HCT116 (cell line): ENCODE measurements at regions not wholly inside any gene's neighbourhood (a gene's known extent, or its start where the extent isn't known, plus 50 kb on each side); places are given as distances from the start of the nearest gene placed in this dataset.

ENCODE experiments used
- ATAC-seq: fragments of 200-7000 bp; cut with Tn5 transposase; 2 replicates; pipeline ENCODE4 v1.9.1; 2020; ENCODE audit warnings: mild to moderate bottlenecking, moderate library complexity
- BruUV-seq: library from RNA; stranded (reverse); fragments of 400-500 nt; replicated peaks from 2 replicates; lab custom pipeline; 2021; lab: Mats Ljungman, UMichigan
- CTCF ChIA-PET: fragments of 300-600 bp; sonication (Branson Sonifier 250); formaldehyde crosslinking; loops from one replicate; lab custom pipeline; 2021; ENCODE audit warnings: antibody characterized with exemption; lab: Charles Lee
- POLR2A ChIA-PET: fragments of 300-600, 350-600 bp; sonication (Branson Sonifier 250); formaldehyde crosslinking; loops from one replicate; lab custom pipeline; 2021; ENCODE audit warnings: antibody characterized with exemption; lab: Charles Lee
- RAD21 ChIA-PET, 2 experiments: fragments of 300-600 bp; sonication (Branson Sonifier 250); formaldehyde crosslinking; loops; one replicate each; lab custom pipeline; 2023; ENCODE audit warnings: low total read pairs in 2 of 2; ENCODE audit not compliant: uncharacterized antibody in 2 of 2, unreplicated experiment in 2 of 2, low non-redundant PET in 1 of 2; lab: Charles Lee
- DNase-seq: peaks from one replicate; pipeline ENCODE4 v3.0.0-alpha.2; 2010; ENCODE audit warnings: low read depth, low spot score
- H2AFZ ChIP-seq: fragments of 200-600 bp; shearing (Covaris generic), sonication (generic); 2 replicates; pipeline ENCODE4 v1.6.1; 2017; ENCODE audit warnings: low read depth, mixed run types, mixed read lengths, antibody characterized with exemption, low read length; ENCODE audit not compliant: poor library complexity, severe bottlenecking
- H3K27ac ChIP-seq: 2 replicates; pipeline ENCODE4 v1.5.1; 2012; ENCODE audit warnings: low read depth, low read length
- H3K27me3 ChIP-seq: fragments of 200-600 bp; sonication (generic); 2 replicates; pipeline ENCODE4 v1.6.1; 2016; ENCODE audit warnings: mixed run types, low read length, mixed read lengths; ENCODE audit not compliant: insufficient read depth
- H3K36me3 ChIP-seq, 2 experiments: fragments of 200-500 bp in 1 of 2; fragments of 200-600 bp in 1 of 2; sonication (Bioruptor generic) in 1 of 2; sonication (generic) in 1 of 2; 2 replicates each; pipeline versions ENCODE4 v1.5.1 to v1.6.1; 2014 to 2016; ENCODE audit warnings: low read length in 2 of 2, inconsistent platforms in 1 of 2, mixed read lengths in 1 of 2, mixed run types in 1 of 2; ENCODE audit not compliant: insufficient read depth in 2 of 2, control insufficient read depth in 1 of 2
- H3K4me1 ChIP-seq, 2 experiments: fragments of 200-600 bp in 1 of 2; sonication (generic) in 1 of 2; 2 replicates each; pipeline versions ENCODE4 v1.5.1 to v1.6.1; 2012 to 2017; ENCODE audit warnings: low read length in 2 of 2, inconsistent platforms in 1 of 2, mild to moderate bottlenecking in 1 of 2, mixed read lengths in 1 of 2, mixed run types in 1 of 2, moderate library complexity in 1 of 2; ENCODE audit not compliant: insufficient read depth in 2 of 2, control insufficient read depth in 1 of 2
- H3K4me2 ChIP-seq: fragments of 200-600 bp; sonication (generic); 2 replicates; pipeline ENCODE4 v1.6.1; 2017; ENCODE audit warnings: mixed run types, low read length, mixed read lengths
- H3K4me3 ChIP-seq, 2 experiments: fragments of 200-600 bp in 1 of 2; sonication (generic) in 1 of 2; replicated peaks in 1 of 2; 2 replicates each; pipeline ENCODE4 v1.5.1; 2011 to 2016; ENCODE audit warnings: low read length in 2 of 2, control low read depth in 1 of 2, low read depth in 1 of 2, mild to moderate bottlenecking in 1 of 2, mixed read lengths in 1 of 2, mixed run types in 1 of 2
- H3K79me2 ChIP-seq: fragments of 200-600 bp; sonication (generic); 2 replicates; pipeline ENCODE4 v1.6.1; 2017; ENCODE audit warnings: mild to moderate bottlenecking, mixed run types, low read length, moderate library complexity, mixed read lengths; ENCODE audit not compliant: insufficient read depth
- H3K9ac ChIP-seq: fragments of 200-600 bp; sonication (generic); 2 replicates; pipeline ENCODE4 v1.6.1; 2016; ENCODE audit warnings: low read length, mixed read lengths
- H3K9me2 ChIP-seq: fragments of 200-600 bp; sonication (generic), shearing (Covaris generic); 2 replicates; pipeline ENCODE4 v1.6.1; 2017; ENCODE audit warnings: mixed run types, mild to moderate bottlenecking, moderate library complexity; ENCODE audit not compliant: insufficient read depth
- H3K9me3 ChIP-seq, 2 experiments: fragments of 200-500 bp in 1 of 2; fragments of 200-600 bp in 1 of 2; sonication (Bioruptor generic) in 1 of 2; sonication (generic) in 1 of 2; 2 replicates each; pipeline ENCODE4 v1.6.1; 2014 to 2017; ENCODE audit warnings: low read length in 2 of 2, mixed read lengths in 2 of 2, inconsistent platforms in 1 of 2, low read depth in 1 of 2, mild to moderate bottlenecking in 1 of 2, mixed run types in 1 of 2, moderate library complexity in 1 of 2; ENCODE audit not compliant: control insufficient read depth in 1 of 2, insufficient read depth in 1 of 2
- H4K20me1 ChIP-seq: fragments of 200-600 bp; sonication (generic), shearing (Covaris generic); 2 replicates; pipeline ENCODE4 v1.6.1; 2017; ENCODE audit warnings: mixed run types, mild to moderate bottlenecking, moderate library complexity; ENCODE audit not compliant: insufficient read depth
- CBX3 ChIP-seq: IDR thresholded peaks from 2 replicates; pipeline ENCODE4 v1.6.1; 2012; ENCODE audit warnings: low read depth
- CEBPB ChIP-seq: IDR thresholded peaks from 2 replicates; pipeline ENCODE4 v1.6.1; 2012; ENCODE audit warnings: low read depth
- EGR1 ChIP-seq: IDR thresholded peaks from 2 replicates; pipeline ENCODE4 v1.6.1; 2012; ENCODE audit warnings: low read depth
- ELF1 ChIP-seq: IDR thresholded peaks from 2 replicates; pipeline ENCODE4 v1.6.1; 2012; ENCODE audit warnings: low read depth, borderline replicate concordance
- EZH2 ChIP-seq: fragments of 200-600 bp; sonication (generic); IDR thresholded peaks from 2 replicates; pipeline ENCODE4 v1.6.1; 2017; ENCODE audit warnings: antibody characterized with exemption, mixed run types
- FOSL1 ChIP-seq: IDR thresholded peaks from 2 replicates; pipeline ENCODE4 v1.6.1; 2012; ENCODE audit warnings: low read depth
- JUND ChIP-seq: IDR thresholded peaks from 2 replicates; pipeline ENCODE4 v1.6.1; 2012
- MAX ChIP-seq: IDR thresholded peaks from 2 replicates; pipeline ENCODE4 v1.6.1; 2012
- POLR2AphosphoS5 ChIP-seq: IDR thresholded peaks from 2 replicates; pipeline ENCODE4 v1.6.1; 2011; ENCODE audit warnings: mild to moderate bottlenecking, low read depth, low read length, moderate library complexity
- SP1 ChIP-seq: IDR thresholded peaks from 2 replicates; pipeline ENCODE4 v1.6.1; 2012; ENCODE audit warnings: low read depth
- SRF ChIP-seq: IDR thresholded peaks from 2 replicates; pipeline ENCODE4 v1.6.1; 2012; ENCODE audit warnings: low read depth
- ZBTB33 ChIP-seq: IDR thresholded peaks from 2 replicates; pipeline ENCODE4 v1.6.1; 2011; ENCODE audit warnings: mild to moderate bottlenecking, low read length, moderate library complexity; ENCODE audit not compliant: insufficient replicate concordance; ENCODE audit errors: extremely low read depth
- ZFX ChIP-seq: fragments of 450-650 bp; IDR thresholded peaks from 2 replicates; pipeline ENCODE4 v1.6.1; 2017
- ZNF274 ChIP-seq: fragments of 200-500 bp; sonication (Bioruptor generic); IDR thresholded peaks from 2 replicates; pipeline ENCODE4 v1.6.1; 2014; ENCODE audit warnings: mild to moderate bottlenecking, low read depth, low read length, inconsistent platforms
- intact Hi-C: fragments of 100-400 bp; cut with micrococcal nuclease; formaldehyde crosslinking; loops from 2 replicates; pipeline ENCODE4 v1.10.0; 2022

GRCh38 chr1:88311265-88311664 lies 372.8 kb upstream of the PKN2 start (continued):
- TF ChIP-seq SRF (no peak), ZFX (no peak), CEBPB (no peak), ELF1 (no peak), MAX (no peak), EZH2 (no peak)
- TF ChIP-seq, all 23 proteins: peak for 0

DNA sequence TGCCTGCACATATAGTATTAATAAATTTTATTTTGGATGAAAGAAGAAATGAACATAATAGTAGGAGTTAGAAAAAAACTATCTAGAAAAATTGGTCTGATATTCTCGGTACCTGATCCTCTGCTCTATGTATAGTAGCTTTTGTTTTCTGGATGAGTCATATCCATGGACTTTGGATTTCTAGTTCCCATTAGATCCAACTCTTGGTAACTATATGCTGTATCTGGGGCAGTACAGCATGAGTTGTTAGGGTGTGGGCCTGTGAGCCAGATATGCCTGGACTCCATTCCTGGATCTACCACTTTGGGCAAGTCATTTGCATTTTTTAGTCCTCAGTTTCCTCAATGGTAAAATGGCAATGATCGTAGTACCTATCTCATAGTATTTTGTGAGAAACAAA lies 372.2 kb upstream of the PKN2 start:
- Histone ChIP-seq H4K20me1 (no peaks in the 10 kb centered on the region), H3K27ac (no peak overlapping the region), H3K27me3 (no peaks in the 10 kb centered on the region), H3K4me3 (no peak overlapping the region), H2AFZ (no peak overlapping the region), H3K79me2 (no peaks in the 10 kb centered on the region), H3K36me3 (no peaks in the 10 kb centered on the region), H3K4me1 (peaks cover 0 to 6% of the 10 kb centered on the region in 2 experiments; a peak in 1 of 4 replicates), H3K9me2 (no peaks in the 10 kb centered on the region), H3K9ac (no peak overlapping the region), H3K4me2 (peak overlapping the region; percentile 39), H3K9me3 (peaks cover 0 to 3% of the 10 kb centered on the region in 2 experiments; a peak in 1 of 4 replicates)
- ChIA-PET CTCF (no interaction called here), RAD21 (no interaction called here), POLR2A (no interaction called here)
- ATAC-seq (peak; percentile 58), DNase-seq (no peak)
- intact Hi-C loops: no loop called here
- no TSS peak for BruUV-seq
- TF ChIP-seq EGR1: no peak
- TF ChIP-seq SP1: peak; percentile 21; the same call in 1 of the 2 replicates
- peak; percentile 35; the same call in 1 of the 2 replicates for TF ChIP-seq FOSL1
- peak; percentile 16; the same call in 1 of the 2 replicates for TF ChIP-seq JUND
- TF ChIP-seq SRF: no peak
- TF ChIP-seq, all 23 proteins: peak for 3

GRCh38 chr1:88317396-88317795 lies 366.7 kb upstream of the PKN2 start:
- no peak for ATAC-seq
- Histone ChIP-seq H3K79me2 (no peaks in the 10 kb centered on the region), H3K36me3 (no peaks in the 10 kb centered on the region), H3K9me3 (no peaks in the 10 kb centered on the region), H3K9ac (no peak overlapping the region), H3K27ac (no peak overlapping the region), H3K27me3 (no peaks in the 10 kb centered on the region), H3K4me2 (no peak overlapping the region), H3K4me3 (no peak overlapping the region), H2AFZ (no peak overlapping the region), H3K4me1 (no peaks in the 10 kb centered on the region), H4K20me1 (no peaks in the 10 kb centered on the region), H3K9me2 (no peaks in the 10 kb centered on the region)
- ChIA-PET CTCF (no interaction called here), POLR2A (no interaction called here), RAD21 (no interaction called here)
- BruUV-seq: no TSS peak
- TF ChIP-seq ZFX: no peak
- no peak for TF ChIP-seq CBX3
- TF ChIP-seq SRF: no peak
- no peak for TF ChIP-seq EGR1
- TF ChIP-seq POLR2AphosphoS5: no peak
- no peak for TF ChIP-seq ZNF274
- no peak for TF ChIP-seq JUND
- no peak for TF ChIP-seq ZBTB33
- intact Hi-C loops: no loop called here
- no peak for DNase-seq
